SK-N-MC (cell line): ENCODE measurements at regions not wholly inside any gene's neighbourhood (a gene's known extent, or its start where the extent isn't known, plus 50 kb on each side); places are given as distances from the start of the nearest gene placed in this dataset.

Experiments
- DNase-seq: peaks from one replicate; pipeline ENCODE4 v3.0.0-alpha.2; 2011; ENCODE audit warnings: low read depth, low spot score
- H3K27ac ChIP-seq: fragments of 200-600 bp; sonication (generic); 2 replicates; pipeline ENCODE4 v1.5.1; 2016; ENCODE audit warnings: mixed run types
- H3K36me3 ChIP-seq: fragments of 200-600 bp; sonication (generic); 2 replicates; pipeline ENCODE4 v1.6.1; 2017; ENCODE audit warnings: antibody characterized with exemption, low read length, mixed read lengths; ENCODE audit not compliant: insufficient read depth
- H3K4me3 ChIP-seq: fragments of 200-600 bp; sonication (generic); 2 replicates; pipeline ENCODE4 v1.5.1; 2016
- H3K9ac ChIP-seq: fragments of 200-600 bp; sonication (generic); 2 replicates; pipeline ENCODE4 v1.8.0; 2017; ENCODE audit warnings: mixed run types, mixed read lengths; ENCODE audit not compliant: insufficient read length
- H3K9me3 ChIP-seq: fragments of 200-600 bp; sonication (generic); 2 replicates; pipeline ENCODE4 v1.6.1; 2017; ENCODE audit warnings: low read depth, mild to moderate bottlenecking, antibody characterized with exemption, low read length, moderate library complexity, mixed read lengths
- EZH2 ChIP-seq: fragments of 200-600 bp; sonication (generic); IDR thresholded peaks from one replicate; pipeline ENCODE4 v1.6.1; 2017; ENCODE audit warnings: antibody characterized with exemption
- FOXP2 ChIP-seq: optimal IDR thresholded peaks from 2 replicates; pipeline ENCODE3; 2011; ENCODE audit warnings: mild to moderate bottlenecking, moderate library complexity; ENCODE audit not compliant: insufficient read depth; ENCODE audit errors: extremely low read length, control extremely low read depth
- POLR2AphosphoS5 ChIP-seq: IDR thresholded peaks from 2 replicates; pipeline ENCODE4 v1.6.1; 2012; ENCODE audit warnings: mild to moderate bottlenecking, low read depth, low read length, borderline replicate concordance

- Histone ChIP-seq H3K9me3 (no peaks in the 10 kb centered on the region), H3K9ac (no peak overlapping the region), H3K36me3 (no peaks in the 10 kb centered on the region), H3K4me3 (no peak overlapping the region), H3K27ac (no peak overlapping the region)
- DNase-seq: no peak
- TF ChIP-seq POLR2AphosphoS5: no peak
- TF ChIP-seq EZH2: no peak
- TF ChIP-seq FOXP2: no peak
Observed at GRCh38 chr2:77813599-77813998, 291.4 kb upstream of the LRRTM4 start.

- TF ChIP-seq EZH2 (no peak), POLR2AphosphoS5 (no peak), FOXP2 (no peak)
- no peak for DNase-seq
- no peak overlapping the region for H3K4me3 ChIP-seq
Observed at GRCh38 chr2:77816618-77817017, 294.4 kb upstream of the LRRTM4 start.

GRCh38 chr2:77818186-77818585, 296.0 kb upstream of the LRRTM4 start:
- no peak for DNase-seq
- Histone ChIP-seq H3K27ac (no peak overlapping the region), H3K4me3 (no peak overlapping the region), H3K9ac (no peak overlapping the region), H3K36me3 (no peaks in the 10 kb centered on the region), H3K9me3 (no peaks in the 10 kb centered on the region)
- TF ChIP-seq POLR2AphosphoS5 (no peak), FOXP2 (no peak), EZH2 (no peak)

More at GRCh38 chr2:77816618-77817017, 294.4 kb upstream of the LRRTM4 start:
- Histone ChIP-seq H3K36me3 (no peaks in the 10 kb centered on the region), H3K27ac (no peak overlapping the region), H3K9me3 (no peaks in the 10 kb centered on the region), H3K9ac (no peak overlapping the region)

- no peak overlapping the region for H3K4me3 ChIP-seq
- peaks cover 2% of the 10 kb centered on the region; the same call in 1 of the 2 replicates for H3K9me3 ChIP-seq
- no peak for DNase-seq
- H3K36me3 ChIP-seq: no peaks in the 10 kb centered on the region
- no peak overlapping the region for H3K9ac ChIP-seq
- TF ChIP-seq POLR2AphosphoS5 (no peak), FOXP2 (no peak), EZH2 (no peak)
- no peak overlapping the region for H3K27ac ChIP-seq
Observed at GRCh38 chr2:77823028-77823427, 300.9 kb upstream of the LRRTM4 start.

GRCh38 chr2:77831060-77831459, 308.9 kb upstream of the LRRTM4 start:
- Histone ChIP-seq H3K36me3 (no peaks in the 10 kb centered on the region), H3K27ac (no peak overlapping the region), H3K9ac (no peak overlapping the region), H3K9me3 (peaks cover 8% of the 10 kb centered on the region; the same call in 1 of the 2 replicates), H3K4me3 (no peak overlapping the region)
- no peak for TF ChIP-seq EZH2
- no peak for DNase-seq

GRCh38 chr2:77831471-77831870, 309.3 kb upstream of the LRRTM4 start:
- TF ChIP-seq POLR2AphosphoS5 (no peak), EZH2 (no peak), FOXP2 (no peak)
- Histone ChIP-seq H3K36me3 (no peaks in the 10 kb centered on the region), H3K4me3 (no peak overlapping the region), H3K9me3 (peaks cover 8% of the 10 kb centered on the region; the same call in 1 of the 2 replicates), H3K27ac (no peak overlapping the region), H3K9ac (no peak overlapping the region)
- DNase-seq: no peak

- peaks cover 8% of the 10 kb centered on the region; the same call in 1 of the 2 replicates for H3K9me3 ChIP-seq
- H3K27ac ChIP-seq: no peak overlapping the region
- DNase-seq: no peak
- TF ChIP-seq EZH2 (no peak), POLR2AphosphoS5 (no peak), FOXP2 (no peak)
- H3K36me3 ChIP-seq: no peaks in the 10 kb centered on the region
- no peak overlapping the region for H3K9ac ChIP-seq
- H3K4me3 ChIP-seq: no peak overlapping the region
Observed at GRCh38 chr2:77831898-77832297, 309.7 kb upstream of the LRRTM4 start.

- peaks cover 8% of the 10 kb centered on the region; the same call in 1 of the 2 replicates for H3K9me3 ChIP-seq
- TF ChIP-seq FOXP2 (no peak), EZH2 (no peak), POLR2AphosphoS5 (no peak)
Observed at GRCh38 chr2:77834360-77835002, 312.3 kb upstream of the LRRTM4 start.

GRCh38 chr2:77838441-77838840, 316.3 kb upstream of the LRRTM4 start:
- H3K36me3 ChIP-seq: no peaks in the 10 kb centered on the region
- TF ChIP-seq EZH2 (no peak), POLR2AphosphoS5 (no peak), FOXP2 (no peak)
- H3K9me3 ChIP-seq: peaks cover 8% of the 10 kb centered on the region; the same call in 1 of the 2 replicates
- no peak overlapping the region for H3K27ac ChIP-seq
- DNase-seq: no peak
- H3K9ac ChIP-seq: no peak overlapping the region
- H3K4me3 ChIP-seq: no peak overlapping the region

More at GRCh38 chr2:77834360-77835002, 312.3 kb upstream of the LRRTM4 start:
- H3K36me3 ChIP-seq: no peaks in the 10 kb centered on the region
- DNase-seq: no peak
- H3K9ac ChIP-seq: no peak overlapping the region
- H3K4me3 ChIP-seq: no peak overlapping the region
- H3K27ac ChIP-seq: no peak overlapping the region
